ENCODE measurements at regions not wholly inside any gene's neighbourhood (a gene's known extent, or its start where the extent isn't known, plus 50 kb on each side); places are given as distances from the start of the nearest gene placed in this dataset.
"Not testable (repeated sequence)": the region's sequence is repeated elsewhere in the genome, so short reads cannot be mapped to it uniquely, and the experiment has no call there.

DNA sequence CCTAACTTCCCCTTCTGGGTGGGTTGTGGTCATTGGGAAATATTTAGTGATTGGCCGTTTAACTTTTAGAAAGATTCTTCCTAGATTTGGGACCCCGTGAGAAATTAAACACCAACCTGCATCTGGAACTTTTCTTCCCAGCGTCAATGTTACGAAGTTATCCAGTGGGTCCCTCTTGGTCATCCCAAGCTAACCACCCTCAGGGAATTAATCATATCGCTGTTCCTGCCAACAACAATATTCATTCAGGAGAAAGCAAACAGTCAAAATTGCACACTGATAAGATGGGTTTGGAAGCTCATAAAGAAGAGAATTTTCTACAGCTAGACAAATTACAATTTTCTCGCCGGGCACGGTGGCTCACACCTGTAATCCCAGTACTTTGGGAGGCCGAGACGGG, 121.2 kb upstream of the STX18 start:
- no peak for DNase-seq

GRCh38 chr4:4662230-4662629, 120.4 kb upstream of the STX18 start:
- no peak for DNase-seq

DNA sequence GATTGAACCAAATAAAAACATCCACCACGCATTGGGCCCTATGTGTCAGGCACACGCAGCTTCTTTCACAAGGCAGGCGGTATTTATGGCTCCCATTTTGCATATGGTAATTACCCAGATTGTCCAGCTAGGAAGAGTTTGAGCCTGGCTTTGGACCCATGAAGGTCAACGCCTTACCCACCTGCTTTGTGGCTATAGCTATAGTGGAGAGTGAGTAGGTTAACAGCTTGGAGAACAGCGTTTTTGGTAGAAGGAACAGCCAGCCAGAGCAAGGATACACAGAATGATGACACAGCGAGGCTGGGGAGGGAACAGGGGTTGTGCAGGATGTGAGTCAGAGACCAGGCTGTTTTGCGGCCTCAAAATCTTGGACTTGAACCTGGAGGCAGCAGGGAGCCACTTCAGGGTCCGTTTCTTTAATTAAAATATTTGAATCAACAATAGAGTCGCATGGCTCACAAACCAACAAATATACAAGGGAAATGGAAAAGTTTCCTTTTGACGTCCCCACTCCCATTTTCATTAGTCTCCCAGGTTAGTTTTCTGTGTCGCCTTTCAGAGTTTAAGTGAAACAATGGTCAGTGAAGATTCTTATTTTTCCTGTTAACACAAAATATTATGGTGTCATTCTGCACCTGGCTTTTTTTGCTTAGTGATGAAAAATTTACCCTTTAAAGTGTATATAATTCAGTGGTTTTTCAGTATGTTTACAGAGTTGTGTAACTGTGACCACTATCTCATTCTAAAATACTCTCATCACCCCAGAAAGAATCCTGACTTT, 118.2 kb upstream of the STX18 start:
- peak; percentile 93 for DNase-seq

DNA sequence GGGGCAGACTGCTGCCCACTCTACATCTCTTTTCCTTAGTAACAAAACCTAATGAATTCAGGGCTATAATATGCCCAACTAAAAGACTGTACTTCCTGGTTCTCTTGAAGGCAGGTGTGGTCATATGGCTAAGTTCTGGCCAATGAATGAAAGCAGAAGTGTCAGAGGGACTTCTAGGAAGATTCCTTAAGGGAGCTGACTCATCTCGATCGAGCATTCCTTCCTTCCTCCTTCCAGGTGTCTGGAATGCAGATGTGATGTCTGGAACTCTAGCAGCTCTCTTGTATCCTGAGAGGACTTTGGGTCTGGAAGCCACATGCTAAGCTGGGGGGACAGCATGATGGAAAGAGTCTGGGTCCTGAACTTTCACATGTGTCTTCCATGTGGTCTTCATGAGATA, 116.2 kb upstream of the STX18 start:
- peak; percentile 67 for DNase-seq

DNA sequence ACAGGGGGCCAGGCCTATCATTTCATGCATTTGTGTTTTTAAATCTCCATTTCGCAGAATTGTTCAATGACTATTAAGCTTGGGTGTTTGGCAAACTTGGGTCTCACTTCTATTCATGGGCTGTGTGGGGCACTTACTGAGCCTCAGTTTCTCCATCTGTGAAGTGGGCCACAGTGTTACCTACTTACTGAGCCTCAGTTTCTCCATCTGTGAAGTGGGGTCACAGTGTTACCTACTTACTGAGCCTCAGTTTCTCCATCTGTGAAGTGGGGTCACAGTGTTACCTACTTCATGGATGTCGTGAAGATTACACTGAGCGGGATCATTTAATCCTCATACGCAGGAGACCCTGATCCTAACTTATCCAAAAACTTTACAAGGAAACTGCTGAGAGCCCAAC, 115.1 kb upstream of the STX18 start:
- DNase-seq = no peak

- peak; percentile 81 for DNase-seq
Measured at GRCh38 chr4:4655901-4656300, 114.1 kb upstream of the STX18 start.

DNA sequence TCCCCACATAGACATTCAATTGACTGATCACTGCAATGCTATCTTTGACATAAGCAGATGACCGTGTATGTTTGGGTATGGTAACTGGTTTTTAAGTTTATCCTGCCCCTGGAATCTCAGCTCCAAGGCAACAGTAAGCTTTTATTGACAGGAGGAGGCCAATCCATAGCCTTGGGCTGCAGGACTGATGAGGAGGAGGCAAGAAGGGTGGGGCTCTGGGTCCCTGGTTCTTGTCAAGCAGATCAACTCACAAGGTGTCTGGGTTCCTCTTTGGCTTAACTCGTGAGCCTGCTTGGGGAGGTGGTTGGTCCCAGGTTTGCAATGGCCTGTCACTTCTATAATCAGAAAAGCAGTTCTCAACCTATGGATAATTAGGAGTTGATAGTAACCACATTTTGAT, 113.2 kb upstream of the STX18 start:
- DNase-seq = no peak

- no peak for DNase-seq
Measured at GRCh38 chr4:4651811-4652755, 110.2 kb upstream of the STX18 start.

DNA sequence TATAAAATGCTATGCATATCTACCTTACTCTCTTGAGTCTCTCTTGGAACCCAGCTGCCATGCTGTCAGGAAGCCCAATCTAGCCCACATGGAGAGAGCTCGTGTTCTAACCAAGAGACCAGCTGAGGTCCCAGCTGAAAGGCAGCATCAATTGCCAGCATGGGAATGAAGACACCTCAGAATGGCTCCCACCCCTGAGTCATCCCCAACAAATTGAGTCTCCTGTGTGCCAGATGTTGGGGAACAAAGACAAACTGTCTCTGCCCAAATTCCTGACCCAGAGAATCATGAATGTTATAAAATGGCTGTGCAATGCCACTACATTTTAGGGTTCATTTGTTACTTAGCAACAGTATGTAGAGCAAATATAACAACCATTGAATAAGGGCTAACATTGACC, 105.2 kb upstream of the STX18 start:
- peak; percentile 37 for DNase-seq

DNA sequence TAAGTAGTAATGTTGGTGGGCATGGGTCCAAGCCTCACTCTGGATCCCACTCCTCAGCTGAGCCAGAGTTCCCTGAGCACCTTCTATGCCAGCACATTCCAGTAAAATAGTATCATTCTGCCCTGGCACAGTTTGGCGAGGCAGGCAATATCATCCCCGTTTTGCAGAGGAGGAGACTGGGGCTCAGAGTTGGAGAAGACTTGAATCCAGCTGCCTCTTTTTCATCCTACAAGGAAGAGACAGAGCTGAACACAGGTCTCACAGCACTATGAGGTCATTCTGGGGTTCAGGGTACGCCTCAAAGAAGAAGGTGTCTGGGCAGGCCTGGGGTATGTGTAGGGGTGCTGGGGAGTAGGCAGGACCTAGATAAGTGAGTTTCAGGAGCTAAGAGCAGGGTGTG, 103.9 kb upstream of the STX18 start:
- DNase-seq = no peak

- DNase-seq = not testable (repeated sequence)
Measured at GRCh38 chr4:4644277-4644676, 102.4 kb upstream of the STX18 start.

- not testable (repeated sequence) for DNase-seq
Measured at GRCh38 chr4:4643743-4644142, 101.9 kb upstream of the STX18 start.

GRCh38 chr4:4643306-4643705, 101.5 kb upstream of the STX18 start:
- no peak for DNase-seq

DNA sequence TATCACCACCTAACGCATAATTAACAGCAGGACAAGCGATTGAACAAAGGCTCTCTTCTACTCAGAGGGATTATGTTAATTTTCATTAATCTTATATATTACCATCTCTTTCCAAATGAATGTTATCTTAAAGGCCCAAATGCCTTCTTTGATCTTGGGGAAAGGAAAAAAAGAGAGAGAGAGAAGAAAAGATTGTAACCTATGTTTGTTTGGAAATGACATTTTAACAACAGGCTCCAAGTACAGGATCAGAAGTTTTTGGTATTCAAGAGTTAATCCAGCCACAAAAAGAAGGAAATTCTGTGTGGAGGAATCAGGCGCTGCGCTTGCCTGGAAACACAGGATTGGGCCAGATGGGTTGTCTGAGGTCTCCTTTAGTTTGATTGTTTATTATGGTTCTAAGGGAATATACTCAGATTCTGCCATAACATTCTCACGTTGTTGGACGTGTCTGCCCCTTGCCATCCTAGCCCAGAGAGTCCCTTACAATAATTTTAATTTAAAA, 100.7 kb upstream of the STX18 start:
- no peak for DNase-seq

- DNase-seq = no peak
Measured at GRCh38 chr4:4641661-4642495, 100.0 kb upstream of the STX18 start.

GRCh38 chr4:4641254-4641653, 99.4 kb upstream of the STX18 start:
- no peak for DNase-seq

DNA sequence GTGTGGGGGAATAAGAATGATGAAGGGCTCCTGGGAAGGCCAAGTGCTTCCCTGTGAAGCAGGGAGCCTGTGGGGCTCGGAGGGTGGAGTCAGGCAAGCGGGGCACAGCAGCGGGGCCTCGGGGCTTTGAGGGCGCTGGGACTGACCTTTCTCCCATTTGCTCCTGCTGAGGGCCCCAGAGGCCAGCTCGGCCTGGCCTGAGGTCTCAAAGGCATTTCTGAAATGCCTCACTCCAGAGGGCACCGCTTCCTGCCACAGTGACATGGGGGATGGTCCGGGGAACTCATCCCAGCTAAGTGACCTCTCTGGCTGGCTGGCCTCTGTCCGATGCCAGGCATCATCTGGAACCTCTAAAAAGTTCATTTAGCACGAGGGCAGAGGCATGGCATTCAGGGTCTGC, 98.8 kb upstream of the STX18 start:
- DNase-seq = no peak

DNA sequence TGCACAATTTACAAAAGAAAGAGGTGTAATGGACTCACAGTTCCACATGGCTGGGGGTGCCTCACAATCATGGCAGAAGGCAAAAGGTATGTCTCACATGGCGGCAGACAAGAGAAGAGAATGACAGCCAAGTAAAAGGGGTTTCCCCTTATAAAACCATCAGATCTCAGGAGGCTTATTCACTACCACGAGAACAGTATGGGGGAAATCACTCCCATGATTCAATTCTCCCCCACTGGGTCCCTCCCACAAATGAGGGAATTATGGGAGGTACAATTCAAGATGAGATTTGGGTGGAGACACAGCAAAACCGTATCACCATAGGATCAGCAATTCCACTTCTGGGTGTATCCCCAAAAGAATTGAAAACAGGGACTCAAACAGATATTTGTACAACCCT, 97.5 kb upstream of the STX18 start:
- no peak for DNase-seq

DNA sequence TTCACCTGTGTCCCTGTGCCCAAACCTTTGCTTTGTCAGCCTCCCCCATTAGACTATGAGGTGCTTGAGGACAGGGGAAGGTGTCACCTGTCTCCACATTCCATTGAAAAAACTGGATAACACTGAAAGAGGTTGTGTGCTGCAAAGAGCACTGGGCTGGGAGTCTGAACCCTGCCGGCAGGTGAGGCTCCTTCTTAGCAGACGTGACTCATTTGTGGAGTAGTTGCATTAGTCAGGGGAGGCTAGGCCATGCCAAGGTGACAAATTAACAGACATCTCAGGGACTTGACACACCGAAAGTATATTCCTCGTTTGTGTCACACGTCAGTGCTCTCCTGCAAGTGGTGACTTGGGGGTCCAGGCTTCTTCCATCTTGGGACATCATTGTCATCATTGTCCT, 95.9 kb upstream of the STX18 start:
- no peak for DNase-seq

- no peak for DNase-seq
Measured at GRCh38 chr4:4633431-4633830, 91.6 kb upstream of the STX18 start.

- DNase-seq = no peak
Measured at GRCh38 chr4:4631150-4631549, 89.3 kb upstream of the STX18 start.

DNA sequence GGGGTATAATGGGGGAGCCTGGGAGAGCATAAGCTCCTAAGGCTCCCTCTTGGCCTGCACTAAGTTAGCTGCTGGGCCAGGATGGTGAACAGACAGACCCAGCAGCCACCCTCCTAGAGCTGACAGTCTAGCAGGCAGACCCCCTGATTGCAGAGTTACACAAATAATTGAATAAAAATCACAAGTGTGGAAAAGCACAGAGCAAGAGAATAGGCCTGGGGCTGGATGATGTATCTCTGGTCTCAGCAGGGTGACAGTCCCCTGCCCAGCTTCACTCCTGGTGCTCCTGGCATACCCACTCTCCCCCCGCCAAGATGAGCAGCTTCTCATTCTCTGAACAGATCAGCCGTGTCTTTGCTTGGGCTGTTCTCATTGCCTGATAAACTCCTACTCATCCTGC, 86.1 kb upstream of the STX18 start:
- DNase-seq = no peak

DNA sequence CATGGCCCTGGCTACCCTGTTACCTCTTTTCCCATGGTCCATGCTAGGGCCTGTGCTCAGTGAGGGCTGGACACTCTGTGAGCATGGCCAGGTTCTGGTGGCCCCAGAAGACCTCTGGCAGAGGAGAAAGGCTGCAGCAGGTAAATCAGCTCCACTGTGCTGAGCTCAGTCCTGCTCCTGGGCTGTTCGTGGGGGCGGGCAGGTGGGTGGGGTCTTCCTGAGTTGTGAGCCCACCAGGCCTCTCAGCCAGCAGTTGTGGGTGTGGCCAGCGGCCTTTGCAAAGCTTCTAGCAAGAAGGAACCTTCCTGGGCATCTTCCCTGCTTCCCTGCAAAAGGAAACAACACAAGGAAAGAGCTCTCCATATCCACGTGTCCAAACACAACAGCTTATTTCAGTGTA, 85.3 kb upstream of the STX18 start:
- DNase-seq = no peak
